Mesenchymal stem cell (in vitro differentiated cells and primary cell): ENCODE measurements at regions not wholly inside any gene's neighbourhood (a gene's known extent, or its start where the extent isn't known, plus 50 kb on each side); places are given as distances from the start of the nearest gene placed in this dataset.

Experiments used
- DNase-seq: peaks from one replicate; pipeline ENCODE4 v3.0.0-alpha.2; 2013
- H2AFZ ChIP-seq: one replicate; pipeline ENCODE4 v1.6.1; 2013; ENCODE audit warnings: low read depth, mild to moderate bottlenecking, control low read depth, inconsistent platforms, low read length, moderate library complexity
- H2AK5ac ChIP-seq: 2 replicates; pipeline ENCODE4 v1.6.1; 2013; ENCODE audit warnings: low read length, moderate library complexity, mild to moderate bottlenecking, inconsistent platforms; ENCODE audit not compliant: severe bottlenecking
- H2BK120ac ChIP-seq: one replicate; pipeline ENCODE4 v1.6.1; 2013; ENCODE audit warnings: low read depth, mild to moderate bottlenecking, inconsistent platforms, low read length, moderate library complexity
- H2BK12ac ChIP-seq, 2 experiments: one replicate each; pipeline ENCODE4 v1.6.1; 2013; ENCODE audit warnings: inconsistent platforms in 2 of 2, low read length in 2 of 2, mild to moderate bottlenecking in 2 of 2, moderate library complexity in 2 of 2, control low read depth in 1 of 2
- H2BK15ac ChIP-seq: one replicate; pipeline ENCODE4 v1.6.1; 2013; ENCODE audit warnings: mild to moderate bottlenecking, low read depth, inconsistent platforms; ENCODE audit not compliant: poor library complexity, severe bottlenecking
- H2BK5ac ChIP-seq: 2 replicates; pipeline ENCODE4 v1.6.1; 2013; ENCODE audit warnings: low read depth, mild to moderate bottlenecking, low read length, control low read depth, inconsistent platforms; ENCODE audit not compliant: poor library complexity, severe bottlenecking
- H3K14ac ChIP-seq, 2 experiments: one replicate each; pipeline ENCODE4 v1.6.1; 2013; ENCODE audit warnings: inconsistent platforms in 2 of 2, low read length in 2 of 2, control low read depth in 1 of 2, mild to moderate bottlenecking in 1 of 2, moderate library complexity in 1 of 2
- H3K18ac ChIP-seq, 2 experiments: one replicate each; pipeline ENCODE4 v1.6.1; 2013; ENCODE audit warnings: inconsistent platforms in 2 of 2, low read length in 2 of 2, control low read depth in 1 of 2, low read depth in 1 of 2, mild to moderate bottlenecking in 1 of 2
- H3K23ac ChIP-seq, 2 experiments: one replicate each; pipeline ENCODE4 v1.6.1; 2013; ENCODE audit warnings: inconsistent platforms in 2 of 2, low read length in 2 of 2, mild to moderate bottlenecking in 2 of 2, moderate library complexity in 2 of 2, control low read depth in 1 of 2
- H3K27ac ChIP-seq: 2 replicates; pipeline ENCODE4 v1.5.1; 2013; ENCODE audit warnings: mild to moderate bottlenecking, moderate library complexity, low read length, control low read depth, inconsistent platforms; ENCODE audit not compliant: poor library complexity, severe bottlenecking
- H3K27me3 ChIP-seq, 2 experiments: 2 replicates each; pipeline versions ENCODE4 v1.6.1 to v1.7.0; 2013; ENCODE audit warnings: low read length in 2 of 2, mild to moderate bottlenecking in 2 of 2, moderate library complexity in 2 of 2, control low read depth in 1 of 2, inconsistent platforms in 1 of 2; ENCODE audit not compliant: control insufficient read depth in 1 of 2, insufficient read depth in 1 of 2
- H3K36me3 ChIP-seq, 2 experiments: 2 replicates each; pipeline versions ENCODE4 v1.6.1 to v1.7.0; 2013; ENCODE audit warnings: low read length in 2 of 2, control low read depth in 1 of 2, inconsistent platforms in 1 of 2, low read depth in 1 of 2, mild to moderate bottlenecking in 1 of 2; ENCODE audit not compliant: insufficient read depth in 2 of 2, control insufficient read depth in 1 of 2
- H3K4ac ChIP-seq, 2 experiments: one replicate each; pipeline ENCODE4 v1.6.1; 2013; ENCODE audit warnings: inconsistent platforms in 2 of 2, low read length in 2 of 2, mild to moderate bottlenecking in 2 of 2, moderate library complexity in 2 of 2, control low read depth in 1 of 2, low read depth in 1 of 2
- H3K4me1 ChIP-seq: 2 replicates; pipeline ENCODE4 v1.6.1; 2013; ENCODE audit warnings: low read depth, low read length, control low read depth; ENCODE audit not compliant: control insufficient read depth, insufficient read depth
- H3K4me2 ChIP-seq: 2 replicates; pipeline ENCODE4 v1.6.1; 2013; ENCODE audit warnings: low read length, mild to moderate bottlenecking, inconsistent platforms; ENCODE audit not compliant: poor library complexity, severe bottlenecking
- H3K4me3 ChIP-seq, 2 experiments: 2 replicates each; pipeline versions ENCODE4 v1.5.1 to v1.7.0; 2013; ENCODE audit warnings: low read length in 2 of 2, mild to moderate bottlenecking in 2 of 2, control low read depth in 1 of 2, low read depth in 1 of 2; ENCODE audit not compliant: insufficient read depth in 1 of 2
- H3K79me1 ChIP-seq: replicated peaks from 2 replicates; pipeline ENCODE4 v1.6.1; 2013; ENCODE audit warnings: mild to moderate bottlenecking, control low read depth, low read length, inconsistent platforms; ENCODE audit not compliant: poor library complexity, severe bottlenecking
- H3K9ac ChIP-seq: 2 replicates; pipeline ENCODE4 v1.7.0; 2013; ENCODE audit warnings: mild to moderate bottlenecking, low read length, moderate library complexity
- H3K9me3 ChIP-seq: 2 replicates; pipeline ENCODE4 v1.7.0; 2013; ENCODE audit warnings: mild to moderate bottlenecking, low read length; ENCODE audit not compliant: control insufficient read depth
- H4K8ac ChIP-seq: one replicate; pipeline ENCODE4 v1.6.1; 2013; ENCODE audit warnings: inconsistent platforms, mild to moderate bottlenecking, low read length, moderate library complexity
- H4K91ac ChIP-seq: one replicate; pipeline ENCODE4 v1.6.1; 2013; ENCODE audit warnings: mild to moderate bottlenecking, low read length, inconsistent platforms
- WGBS: methylation state at CpG from one replicate; pipeline ENCODE4 v1.1.7; 2013; ENCODE audit warnings: mixed read lengths; 5-methylcytosine and 5-hydroxymethylcytosine counted together

GRCh38 chr9:10983251-10983650 lies 370.4 kb upstream of the PTPRD start:
- H3K4ac ChIP-seq: no peak overlapping the region
- no peak overlapping the region for H3K14ac ChIP-seq
- H3K9ac ChIP-seq: no peak overlapping the region
- no peak for DNase-seq
- H2AK5ac ChIP-seq: no peak overlapping the region
- H3K27me3 ChIP-seq: no peaks in the 10 kb centered on the region
- H4K8ac ChIP-seq: no peak overlapping the region
- H3K9me3 ChIP-seq: peaks cover 13% of the 10 kb centered on the region
- no peaks in the 10 kb centered on the region for H3K4me1 ChIP-seq
- no peak overlapping the region for H3K18ac ChIP-seq
- no peak overlapping the region for H2BK5ac ChIP-seq
- no peak overlapping the region for H2BK15ac ChIP-seq
- H2AFZ ChIP-seq: no peak overlapping the region
- no peak overlapping the region for H4K91ac ChIP-seq
- no peak overlapping the region for H3K4me3 ChIP-seq
- H3K23ac ChIP-seq: no peak overlapping the region
- H3K4me2 ChIP-seq: no peak overlapping the region
- no peak overlapping the region for H2BK120ac ChIP-seq
- no peaks in the 10 kb centered on the region for H3K79me1 ChIP-seq
- H3K27ac ChIP-seq: no peak overlapping the region
- no CpG with 5 or more reads among the region's 1 CpG for WGBS
- no peaks in the 10 kb centered on the region for H3K36me3 ChIP-seq
- H2BK12ac ChIP-seq: no peak overlapping the region

DNA sequence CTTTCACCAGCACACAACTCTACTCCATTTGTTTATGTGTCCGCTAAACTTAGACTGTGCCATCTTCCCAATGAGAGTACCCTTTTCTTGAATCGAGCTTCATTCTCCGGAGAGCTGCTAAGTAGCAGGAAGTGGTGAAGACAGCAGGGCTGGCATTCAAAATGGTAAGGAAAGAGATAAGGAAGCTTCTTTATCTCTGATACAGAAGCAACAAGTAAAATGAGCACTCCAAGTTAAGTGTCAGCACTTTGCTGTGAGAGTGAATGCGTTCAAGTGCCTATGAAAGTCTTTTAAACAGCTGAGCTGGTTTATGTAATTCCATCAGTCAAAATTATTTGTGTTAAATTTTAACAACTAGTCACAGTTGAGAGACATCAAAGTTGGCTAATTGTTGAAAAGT lies 386.8 kb upstream of the PTPRD start:
- no peak for DNase-seq
- H4K8ac ChIP-seq: no peak overlapping the region
- no peaks in the 10 kb centered on the region for H3K79me1 ChIP-seq
- no peak overlapping the region for H3K4me2 ChIP-seq
- no peaks in the 10 kb centered on the region for H3K27me3 ChIP-seq
- no peak overlapping the region for H2AFZ ChIP-seq
- H3K9me3 ChIP-seq: peaks cover 4% of the 10 kb centered on the region
- no peak overlapping the region for H3K4me3 ChIP-seq
- H3K23ac ChIP-seq: no peak overlapping the region
- H3K36me3 ChIP-seq: no peaks in the 10 kb centered on the region
- no peak overlapping the region for H3K14ac ChIP-seq
- no peak overlapping the region for H2AK5ac ChIP-seq
- H2BK12ac ChIP-seq: no peak overlapping the region
- no peak overlapping the region for H2BK5ac ChIP-seq
- no peaks in the 10 kb centered on the region for H3K4me1 ChIP-seq
- H3K9ac ChIP-seq: no peak overlapping the region
- H3K18ac ChIP-seq: no peak overlapping the region
- no peak overlapping the region for H3K4ac ChIP-seq
- H4K91ac ChIP-seq: no peak overlapping the region
- H2BK15ac ChIP-seq: no peak overlapping the region
- no peak overlapping the region for H2BK120ac ChIP-seq
- 88% methylated on average over 3 of the region's 4 CpGs for WGBS
- H3K27ac ChIP-seq: no peak overlapping the region

DNA sequence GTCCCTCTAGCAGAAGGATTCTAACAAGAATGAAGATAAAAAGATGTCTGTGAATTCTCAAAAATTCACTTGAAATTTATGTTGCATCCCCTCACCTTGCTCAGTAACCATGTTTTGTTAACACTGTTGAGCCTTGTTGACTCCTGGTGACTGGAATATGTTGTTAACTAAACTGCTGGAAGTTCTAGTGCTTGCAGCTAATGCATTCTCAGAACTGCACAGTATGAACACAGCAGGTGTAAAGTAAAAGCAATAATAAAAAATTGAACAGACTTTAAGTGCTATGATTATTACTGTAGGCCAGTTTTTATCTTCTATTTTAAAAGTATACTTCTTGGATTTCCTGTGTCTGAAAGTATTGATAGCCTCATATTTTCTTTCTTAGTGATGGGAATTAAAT lies 388.7 kb upstream of the PTPRD start:
- Histone ChIP-seq H3K9ac (no peak overlapping the region), H3K79me1 (no peaks in the 10 kb centered on the region), H2BK15ac (no peak overlapping the region), H2BK12ac (no peak overlapping the region), H4K91ac (no peak overlapping the region), H3K36me3 (no peaks in the 10 kb centered on the region), H3K18ac (no peak overlapping the region), H4K8ac (no peak overlapping the region), H3K23ac (no peak overlapping the region), H3K4me3 (no peak overlapping the region), H3K4me1 (no peaks in the 10 kb centered on the region), H3K4ac (no peak overlapping the region), H2AFZ (no peak overlapping the region), H2BK5ac (no peak overlapping the region), H2AK5ac (no peak overlapping the region), H3K9me3 (peaks cover 7% of the 10 kb centered on the region), H3K14ac (no peak overlapping the region), H3K4me2 (no peak overlapping the region), H3K27me3 (no peaks in the 10 kb centered on the region), H2BK120ac (no peak overlapping the region), H3K27ac (no peak overlapping the region)
- DNase-seq: no peak

GRCh38 chr9:11002705-11003104 lies 389.9 kb upstream of the PTPRD start:
- no peak overlapping the region for H3K4me3 ChIP-seq
- no peak overlapping the region for H3K14ac ChIP-seq
- H3K27me3 ChIP-seq: no peaks in the 10 kb centered on the region
- H2AK5ac ChIP-seq: no peak overlapping the region
- no peak overlapping the region for H2BK5ac ChIP-seq
- peaks cover 10% of the 10 kb centered on the region for H3K9me3 ChIP-seq
- H3K18ac ChIP-seq: no peak overlapping the region
- H3K9ac ChIP-seq: no peak overlapping the region
- no peak overlapping the region for H2BK15ac ChIP-seq
- no peak overlapping the region for H2AFZ ChIP-seq
- 87% methylated on average over 1 of the region's 1 CpG for WGBS
- H4K91ac ChIP-seq: no peak overlapping the region
- H3K4me1 ChIP-seq: no peaks in the 10 kb centered on the region
- no peak overlapping the region for H3K4ac ChIP-seq
- H3K4me2 ChIP-seq: no peak overlapping the region
- H3K36me3 ChIP-seq: no peaks in the 10 kb centered on the region
- no peaks in the 10 kb centered on the region for H3K79me1 ChIP-seq
- H3K27ac ChIP-seq: no peak overlapping the region
- H2BK12ac ChIP-seq: no peak overlapping the region
- no peak overlapping the region for H3K23ac ChIP-seq
- H2BK120ac ChIP-seq: no peak overlapping the region
- no peak for DNase-seq
- no peak overlapping the region for H4K8ac ChIP-seq
